WTC11 (cell line): ENCODE measurements at regions not wholly inside any gene's neighbourhood (a gene's known extent, or its start where the extent isn't known, plus 50 kb on each side); places are given as distances from the start of the nearest gene placed in this dataset.

Source experiments
- ATAC-seq: fragments of 200-7000 bp; cut with Tn5 transposase; 2 replicates; pipeline ENCODE4 v1.10.0; 2021; ENCODE audit warnings: mild to moderate bottlenecking, moderate library complexity
- CTCF ChIA-PET: fragments of 300-600 bp; sonication (Branson Sonifier 250); formaldehyde crosslinking; loops from one replicate; lab custom pipeline; 2021; ENCODE audit warnings: antibody characterized with exemption; lab: Charles Lee
- POLR2A ChIA-PET: fragments of 350-600 bp; sonication (Branson Sonifier 250); formaldehyde crosslinking; loops from one replicate; lab custom pipeline; 2021; ENCODE audit warnings: antibody characterized with exemption; lab: Charles Lee
- DNase-seq: peaks from one replicate; pipeline ENCODE4 v3.0.0; 2021; ENCODE audit warnings: low spot score
- H3K27ac Mint-ChIP-seq: 2 replicates; pipeline ENCODE4 v1.8.0; 2021; ENCODE audit warnings: mixed read lengths
- H3K27me3 Mint-ChIP-seq: 2 replicates; pipeline ENCODE4 v1.8.0; 2021; ENCODE audit warnings: low read depth, mild to moderate bottlenecking, moderate library complexity, mixed read lengths
- H3K36me3 Mint-ChIP-seq: 2 replicates; pipeline ENCODE4 v1.8.0; 2021; ENCODE audit warnings: mixed read lengths
- H3K4me1 Mint-ChIP-seq: 2 replicates; pipeline ENCODE4 v1.8.0; 2022; ENCODE audit warnings: mixed read lengths
- H3K4me3 Mint-ChIP-seq: 2 replicates; pipeline ENCODE4 v1.8.0; 2021; ENCODE audit warnings: mild to moderate bottlenecking, moderate library complexity, mixed read lengths
- H3K9me3 Mint-ChIP-seq: 2 replicates; pipeline ENCODE4 v1.8.0; 2021; ENCODE audit warnings: mixed read lengths
- CREB1 ChIP-seq: sonication (generic); formaldehyde crosslinking; IDR thresholded peaks from 2 replicates; pipeline ENCODE4 v1.8.0; 2023; ENCODE audit warnings: mild to moderate bottlenecking, missing genetic modification reagents
- CREM ChIP-seq: sonication (generic); formaldehyde crosslinking; IDR thresholded peaks from 2 replicates; pipeline ENCODE4 v1.8.1; 2022; ENCODE audit warnings: mild to moderate bottlenecking, missing genetic modification reagents, moderate library complexity
- ETV6 ChIP-seq: sonication (generic); formaldehyde crosslinking; IDR thresholded peaks from 2 replicates; pipeline ENCODE4 v1.8.1; 2022; ENCODE audit warnings: mild to moderate bottlenecking, missing genetic modification reagents
- GABPB1 ChIP-seq: sonication (generic); formaldehyde crosslinking; IDR thresholded peaks from 2 replicates; pipeline ENCODE4 v1.8.1; 2023; ENCODE audit warnings: mild to moderate bottlenecking, missing genetic modification reagents
- GTF2I ChIP-seq: fragments of 250-450 bp; sonication (Bioruptor Pico); conservative IDR thresholded peaks from 2 replicates; pipeline ENCODE4 v1.4.0; 2021; ENCODE audit warnings: mild to moderate bottlenecking
- IRF2 ChIP-seq: sonication (generic); formaldehyde crosslinking; IDR thresholded peaks from 2 replicates; pipeline ENCODE4 v1.8.0; 2022; ENCODE audit warnings: low read depth, missing genetic modification reagents, borderline replicate concordance
- JAZF1 ChIP-seq: fragments of 250-450 bp; sonication (Bioruptor Pico); IDR thresholded peaks from 2 replicates; pipeline ENCODE4 v1.9.0; 2021; ENCODE audit warnings: moderate library complexity, mild to moderate bottlenecking, inconsistent platforms
- JUN ChIP-seq: sonication (generic); formaldehyde crosslinking; IDR thresholded peaks from 2 replicates; pipeline ENCODE4 v1.8.0; 2023; ENCODE audit warnings: mild to moderate bottlenecking, missing genetic modification reagents
- NR1H2 ChIP-seq: sonication (generic); formaldehyde crosslinking; IDR thresholded peaks from 2 replicates; pipeline ENCODE4 v1.9.0; 2021; ENCODE audit warnings: mild to moderate bottlenecking, moderate library complexity, missing genetic modification reagents
- NR3C1 ChIP-seq: sonication (generic); formaldehyde crosslinking; conservative IDR thresholded peaks from 2 replicates; pipeline ENCODE4 v1.8.1; 2023; ENCODE audit warnings: low read depth, mild to moderate bottlenecking, missing genetic modification reagents
- RELA ChIP-seq: sonication (generic); formaldehyde crosslinking; IDR thresholded peaks from 2 replicates; pipeline ENCODE4 v1.8.1; 2022; ENCODE audit warnings: missing genetic modification reagents, mild to moderate bottlenecking, borderline replicate concordance
- RORB ChIP-seq: fragments of 250-450 bp; sonication (Bioruptor Pico); IDR thresholded peaks from 2 replicates; pipeline ENCODE4 v1.9.0; 2021; ENCODE audit warnings: mild to moderate bottlenecking
- TP53 ChIP-seq: sonication (generic); formaldehyde crosslinking; IDR thresholded peaks from 2 replicates; pipeline ENCODE4 v1.8.1; 2023; ENCODE audit warnings: mild to moderate bottlenecking, missing genetic modification reagents
- ZNF219 ChIP-seq: sonication (generic); formaldehyde crosslinking; IDR thresholded peaks from 2 replicates; pipeline ENCODE4 v1.8.0; 2023; ENCODE audit warnings: missing genetic modification reagents, mild to moderate bottlenecking, borderline replicate concordance
- ZNF232 ChIP-seq: sonication (generic); formaldehyde crosslinking; IDR thresholded peaks from 2 replicates; pipeline ENCODE4 v1.8.0; 2022; ENCODE audit warnings: mild to moderate bottlenecking, missing genetic modification reagents
- ZNF423 ChIP-seq: fragments of 250-450 bp; sonication (Bioruptor Pico); IDR thresholded peaks from 2 replicates; pipeline ENCODE4 v2.1.2; 2022; ENCODE audit warnings: mild to moderate bottlenecking, moderate library complexity
- TF ChIP-seq, protein P1 (sequence below): fragments of 250-450 bp; sonication (Bioruptor Pico); IDR thresholded peaks from 2 replicates; pipeline ENCODE4 v1.9.0; 2021; ENCODE audit warnings: mild to moderate bottlenecking, borderline replicate concordance
- TF ChIP-seq, protein P2 (sequence below): sonication (generic); formaldehyde crosslinking; IDR thresholded peaks from 2 replicates; pipeline ENCODE4 v1.8.0; 2022; ENCODE audit warnings: missing genetic modification reagents
- TF ChIP-seq, protein P3 (sequence below): sonication (generic); formaldehyde crosslinking; IDR thresholded peaks from 2 replicates; pipeline ENCODE4 v1.8.1; 2023; ENCODE audit warnings: mild to moderate bottlenecking, missing genetic modification reagents, borderline replicate concordance
- TF ChIP-seq, protein P4 (sequence below): fragments of 250-450 bp; sonication (Bioruptor Pico); IDR thresholded peaks from 2 replicates; pipeline ENCODE4 v1.9.0; 2021; ENCODE audit warnings: mild to moderate bottlenecking
- TF ChIP-seq, protein P5 (sequence below): sonication (generic); formaldehyde crosslinking; IDR thresholded peaks from 2 replicates; pipeline ENCODE4 v1.8.1; 2022; ENCODE audit warnings: mild to moderate bottlenecking, moderate library complexity, missing genetic modification reagents
- TF ChIP-seq, protein P6 (sequence below): sonication (generic); formaldehyde crosslinking; IDR thresholded peaks from 2 replicates; pipeline ENCODE4 v1.8.1; 2023; ENCODE audit warnings: mild to moderate bottlenecking, missing genetic modification reagents, moderate library complexity

DNA sequence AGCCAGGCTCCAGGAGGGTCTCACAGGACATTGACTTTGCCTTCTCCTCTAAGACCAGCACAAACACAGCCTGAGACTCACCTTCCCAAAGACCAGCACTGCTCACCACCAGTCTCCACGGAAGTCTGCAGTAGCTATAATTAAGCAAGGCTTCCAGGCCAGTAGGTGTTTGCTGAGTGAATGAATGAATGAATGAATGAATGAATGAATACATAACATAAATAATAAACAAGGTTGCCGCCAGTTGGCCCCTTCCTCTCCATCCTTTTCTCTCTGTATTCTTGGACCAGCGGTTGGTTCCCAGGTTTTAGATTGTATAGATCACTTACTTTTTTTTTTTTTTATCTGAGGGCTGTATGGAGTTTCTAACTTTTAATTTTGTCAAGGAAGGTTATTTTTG, 222.4 kb upstream of the ID2 start (continued):
- TF ChIP-seq RORB (CRISPR knock-in tag) (no peak), ZNF423 (CRISPR knock-in tag) (no peak), NR1H2 (CRISPR knock-in tag) (no peak), JUN (CRISPR knock-in tag) (no peak)
- TF ChIP-seq, protein P1, sequence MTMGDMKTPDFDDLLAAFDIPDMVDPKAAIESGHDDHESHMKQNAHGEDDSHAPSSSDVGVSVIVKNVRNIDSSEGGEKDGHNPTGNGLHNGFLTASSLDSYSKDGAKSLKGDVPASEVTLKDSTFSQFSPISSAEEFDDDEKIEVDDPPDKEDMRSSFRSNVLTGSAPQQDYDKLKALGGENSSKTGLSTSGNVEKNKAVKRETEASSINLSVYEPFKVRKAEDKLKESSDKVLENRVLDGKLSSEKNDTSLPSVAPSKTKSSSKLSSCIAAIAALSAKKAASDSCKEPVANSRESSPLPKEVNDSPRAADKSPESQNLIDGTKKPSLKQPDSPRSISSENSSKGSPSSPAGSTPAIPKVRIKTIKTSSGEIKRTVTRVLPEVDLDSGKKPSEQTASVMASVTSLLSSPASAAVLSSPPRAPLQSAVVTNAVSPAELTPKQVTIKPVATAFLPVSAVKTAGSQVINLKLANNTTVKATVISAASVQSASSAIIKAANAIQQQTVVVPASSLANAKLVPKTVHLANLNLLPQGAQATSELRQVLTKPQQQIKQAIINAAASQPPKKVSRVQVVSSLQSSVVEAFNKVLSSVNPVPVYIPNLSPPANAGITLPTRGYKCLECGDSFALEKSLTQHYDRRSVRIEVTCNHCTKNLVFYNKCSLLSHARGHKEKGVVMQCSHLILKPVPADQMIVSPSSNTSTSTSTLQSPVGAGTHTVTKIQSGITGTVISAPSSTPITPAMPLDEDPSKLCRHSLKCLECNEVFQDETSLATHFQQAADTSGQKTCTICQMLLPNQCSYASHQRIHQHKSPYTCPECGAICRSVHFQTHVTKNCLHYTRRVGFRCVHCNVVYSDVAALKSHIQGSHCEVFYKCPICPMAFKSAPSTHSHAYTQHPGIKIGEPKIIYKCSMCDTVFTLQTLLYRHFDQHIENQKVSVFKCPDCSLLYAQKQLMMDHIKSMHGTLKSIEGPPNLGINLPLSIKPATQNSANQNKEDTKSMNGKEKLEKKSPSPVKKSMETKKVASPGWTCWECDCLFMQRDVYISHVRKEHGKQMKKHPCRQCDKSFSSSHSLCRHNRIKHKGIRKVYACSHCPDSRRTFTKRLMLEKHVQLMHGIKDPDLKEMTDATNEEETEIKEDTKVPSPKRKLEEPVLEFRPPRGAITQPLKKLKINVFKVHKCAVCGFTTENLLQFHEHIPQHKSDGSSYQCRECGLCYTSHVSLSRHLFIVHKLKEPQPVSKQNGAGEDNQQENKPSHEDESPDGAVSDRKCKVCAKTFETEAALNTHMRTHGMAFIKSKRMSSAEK (CRISPR knock-in tag) = no peak
- TF ChIP-seq, protein P2, sequence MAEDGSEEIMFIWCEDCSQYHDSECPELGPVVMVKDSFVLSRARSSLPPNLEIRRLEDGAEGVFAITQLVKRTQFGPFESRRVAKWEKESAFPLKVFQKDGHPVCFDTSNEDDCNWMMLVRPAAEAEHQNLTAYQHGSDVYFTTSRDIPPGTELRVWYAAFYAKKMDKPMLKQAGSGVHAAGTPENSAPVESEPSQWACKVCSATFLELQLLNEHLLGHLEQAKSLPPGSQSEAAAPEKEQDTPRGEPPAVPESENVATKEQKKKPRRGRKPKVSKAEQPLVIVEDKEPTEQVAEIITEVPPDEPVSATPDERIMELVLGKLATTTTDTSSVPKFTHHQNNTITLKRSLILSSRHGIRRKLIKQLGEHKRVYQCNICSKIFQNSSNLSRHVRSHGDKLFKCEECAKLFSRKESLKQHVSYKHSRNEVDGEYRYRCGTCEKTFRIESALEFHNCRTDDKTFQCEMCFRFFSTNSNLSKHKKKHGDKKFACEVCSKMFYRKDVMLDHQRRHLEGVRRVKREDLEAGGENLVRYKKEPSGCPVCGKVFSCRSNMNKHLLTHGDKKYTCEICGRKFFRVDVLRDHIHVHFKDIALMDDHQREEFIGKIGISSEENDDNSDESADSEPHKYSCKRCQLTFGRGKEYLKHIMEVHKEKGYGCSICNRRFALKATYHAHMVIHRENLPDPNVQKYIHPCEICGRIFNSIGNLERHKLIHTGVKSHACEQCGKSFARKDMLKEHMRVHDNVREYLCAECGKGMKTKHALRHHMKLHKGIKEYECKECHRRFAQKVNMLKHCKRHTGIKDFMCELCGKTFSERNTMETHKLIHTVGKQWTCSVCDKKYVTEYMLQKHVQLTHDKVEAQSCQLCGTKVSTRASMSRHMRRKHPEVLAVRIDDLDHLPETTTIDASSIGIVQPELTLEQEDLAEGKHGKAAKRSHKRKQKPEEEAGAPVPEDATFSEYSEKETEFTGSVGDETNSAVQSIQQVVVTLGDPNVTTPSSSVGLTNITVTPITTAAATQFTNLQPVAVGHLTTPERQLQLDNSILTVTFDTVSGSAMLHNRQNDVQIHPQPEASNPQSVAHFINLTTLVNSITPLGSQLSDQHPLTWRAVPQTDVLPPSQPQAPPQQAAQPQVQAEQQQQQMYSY (CRISPR knock-in tag) = no peak
- TF ChIP-seq, all 79 proteins: peak for 0

DNA sequence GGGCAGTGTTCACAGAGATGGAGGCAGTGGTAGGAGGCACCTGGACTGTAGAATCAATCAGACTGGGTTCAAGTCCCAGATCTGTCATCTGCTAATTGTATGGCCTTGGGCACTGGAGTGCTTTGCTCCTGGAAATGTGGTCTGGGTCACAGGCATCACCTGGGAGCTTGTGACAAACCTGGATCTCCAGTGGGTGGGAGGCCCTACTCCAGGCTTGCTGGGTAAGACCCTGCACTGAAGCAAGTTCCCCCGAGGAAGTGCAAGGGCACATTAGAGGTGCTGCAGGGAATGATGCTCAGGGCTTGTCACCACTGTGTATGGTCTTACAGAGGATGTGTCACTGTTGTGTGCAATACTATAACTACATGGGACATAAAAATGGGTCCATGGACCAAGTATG, 220.5 kb upstream of the ID2 start:
- no peak for DNase-seq
- ChIA-PET POLR2A (no interaction called here), CTCF (no interaction called here)
- Mint-ChIP-seq H3K9me3 (no peaks in the 10 kb centered on the region), H3K27ac (no peak overlapping the region), H3K36me3 (no peaks in the 10 kb centered on the region), H3K4me3 (no peak overlapping the region), H3K27me3 (no peaks in the 10 kb centered on the region; the same call in 1 of the 2 replicates), H3K4me1 (peaks cover 9% of the 10 kb centered on the region)
- ATAC-seq = no peak
- TF ChIP-seq CREM (CRISPR knock-in tag) = no peak
- no peak for TF ChIP-seq RORB (CRISPR knock-in tag)
- no peak for TF ChIP-seq IRF2 (CRISPR knock-in tag)
- TF ChIP-seq, protein P3, sequence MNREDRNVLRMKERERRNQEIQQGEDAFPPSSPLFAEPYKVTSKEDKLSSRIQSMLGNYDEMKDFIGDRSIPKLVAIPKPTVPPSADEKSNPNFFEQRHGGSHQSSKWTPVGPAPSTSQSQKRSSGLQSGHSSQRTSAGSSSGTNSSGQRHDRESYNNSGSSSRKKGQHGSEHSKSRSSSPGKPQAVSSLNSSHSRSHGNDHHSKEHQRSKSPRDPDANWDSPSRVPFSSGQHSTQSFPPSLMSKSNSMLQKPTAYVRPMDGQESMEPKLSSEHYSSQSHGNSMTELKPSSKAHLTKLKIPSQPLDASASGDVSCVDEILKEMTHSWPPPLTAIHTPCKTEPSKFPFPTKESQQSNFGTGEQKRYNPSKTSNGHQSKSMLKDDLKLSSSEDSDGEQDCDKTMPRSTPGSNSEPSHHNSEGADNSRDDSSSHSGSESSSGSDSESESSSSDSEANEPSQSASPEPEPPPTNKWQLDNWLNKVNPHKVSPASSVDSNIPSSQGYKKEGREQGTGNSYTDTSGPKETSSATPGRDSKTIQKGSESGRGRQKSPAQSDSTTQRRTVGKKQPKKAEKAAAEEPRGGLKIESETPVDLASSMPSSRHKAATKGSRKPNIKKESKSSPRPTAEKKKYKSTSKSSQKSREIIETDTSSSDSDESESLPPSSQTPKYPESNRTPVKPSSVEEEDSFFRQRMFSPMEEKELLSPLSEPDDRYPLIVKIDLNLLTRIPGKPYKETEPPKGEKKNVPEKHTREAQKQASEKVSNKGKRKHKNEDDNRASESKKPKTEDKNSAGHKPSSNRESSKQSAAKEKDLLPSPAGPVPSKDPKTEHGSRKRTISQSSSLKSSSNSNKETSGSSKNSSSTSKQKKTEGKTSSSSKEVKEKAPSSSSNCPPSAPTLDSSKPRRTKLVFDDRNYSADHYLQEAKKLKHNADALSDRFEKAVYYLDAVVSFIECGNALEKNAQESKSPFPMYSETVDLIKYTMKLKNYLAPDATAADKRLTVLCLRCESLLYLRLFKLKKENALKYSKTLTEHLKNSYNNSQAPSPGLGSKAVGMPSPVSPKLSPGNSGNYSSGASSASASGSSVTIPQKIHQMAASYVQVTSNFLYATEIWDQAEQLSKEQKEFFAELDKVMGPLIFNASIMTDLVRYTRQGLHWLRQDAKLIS (CRISPR knock-in tag) = no peak
- TF ChIP-seq, protein P4, sequence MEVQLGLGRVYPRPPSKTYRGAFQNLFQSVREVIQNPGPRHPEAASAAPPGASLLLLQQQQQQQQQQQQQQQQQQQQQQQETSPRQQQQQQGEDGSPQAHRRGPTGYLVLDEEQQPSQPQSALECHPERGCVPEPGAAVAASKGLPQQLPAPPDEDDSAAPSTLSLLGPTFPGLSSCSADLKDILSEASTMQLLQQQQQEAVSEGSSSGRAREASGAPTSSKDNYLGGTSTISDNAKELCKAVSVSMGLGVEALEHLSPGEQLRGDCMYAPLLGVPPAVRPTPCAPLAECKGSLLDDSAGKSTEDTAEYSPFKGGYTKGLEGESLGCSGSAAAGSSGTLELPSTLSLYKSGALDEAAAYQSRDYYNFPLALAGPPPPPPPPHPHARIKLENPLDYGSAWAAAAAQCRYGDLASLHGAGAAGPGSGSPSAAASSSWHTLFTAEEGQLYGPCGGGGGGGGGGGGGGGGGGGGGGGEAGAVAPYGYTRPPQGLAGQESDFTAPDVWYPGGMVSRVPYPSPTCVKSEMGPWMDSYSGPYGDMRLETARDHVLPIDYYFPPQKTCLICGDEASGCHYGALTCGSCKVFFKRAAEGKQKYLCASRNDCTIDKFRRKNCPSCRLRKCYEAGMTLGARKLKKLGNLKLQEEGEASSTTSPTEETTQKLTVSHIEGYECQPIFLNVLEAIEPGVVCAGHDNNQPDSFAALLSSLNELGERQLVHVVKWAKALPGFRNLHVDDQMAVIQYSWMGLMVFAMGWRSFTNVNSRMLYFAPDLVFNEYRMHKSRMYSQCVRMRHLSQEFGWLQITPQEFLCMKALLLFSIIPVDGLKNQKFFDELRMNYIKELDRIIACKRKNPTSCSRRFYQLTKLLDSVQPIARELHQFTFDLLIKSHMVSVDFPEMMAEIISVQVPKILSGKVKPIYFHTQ = no peak
- TF ChIP-seq NR3C1 = no peak
- TF ChIP-seq GABPB1 (CRISPR knock-in tag) = no peak
- no peak for TF ChIP-seq ZNF232 (CRISPR knock-in tag)
- TF ChIP-seq GTF2I (CRISPR knock-in tag) = no peak
- TF ChIP-seq ZNF219 (CRISPR knock-in tag) = no peak
- TF ChIP-seq, protein P5, sequence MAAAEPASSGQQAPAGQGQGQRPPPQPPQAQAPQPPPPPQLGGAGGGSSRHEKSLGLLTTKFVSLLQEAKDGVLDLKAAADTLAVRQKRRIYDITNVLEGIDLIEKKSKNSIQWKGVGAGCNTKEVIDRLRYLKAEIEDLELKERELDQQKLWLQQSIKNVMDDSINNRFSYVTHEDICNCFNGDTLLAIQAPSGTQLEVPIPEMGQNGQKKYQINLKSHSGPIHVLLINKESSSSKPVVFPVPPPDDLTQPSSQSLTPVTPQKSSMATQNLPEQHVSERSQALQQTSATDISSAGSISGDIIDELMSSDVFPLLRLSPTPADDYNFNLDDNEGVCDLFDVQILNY = no peak
- no peak for TF ChIP-seq CREB1 (CRISPR knock-in tag)
- TF ChIP-seq JAZF1 (CRISPR knock-in tag) = no peak
- TF ChIP-seq ETV6 (CRISPR knock-in tag) = no peak
- no peak for TF ChIP-seq RELA (CRISPR knock-in tag)
- TF ChIP-seq TP53 (CRISPR knock-in tag) = no peak
- TF ChIP-seq, protein P6, sequence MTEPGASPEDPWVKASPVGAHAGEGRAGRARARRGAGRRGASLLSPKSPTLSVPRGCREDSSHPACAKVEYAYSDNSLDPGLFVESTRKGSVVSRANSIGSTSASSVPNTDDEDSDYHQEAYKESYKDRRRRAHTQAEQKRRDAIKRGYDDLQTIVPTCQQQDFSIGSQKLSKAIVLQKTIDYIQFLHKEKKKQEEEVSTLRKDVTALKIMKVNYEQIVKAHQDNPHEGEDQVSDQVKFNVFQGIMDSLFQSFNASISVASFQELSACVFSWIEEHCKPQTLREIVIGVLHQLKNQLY = no peak
